NCI-H345 treated with DMSO at 0.1 percent for 48 hours (cell line): ENCODE measurements at regions not wholly inside any gene's neighbourhood (a gene's known extent, or its start where the extent isn't known, plus 50 kb on each side); places are given as distances from the start of the nearest gene placed in this dataset.

Experiments
- DNase-seq: peaks from one replicate; lab custom pipeline; 2025; ENCODE audit not compliant: unreplicated experiment; lab: John Stamatoyannopoulos, UW

- DNase-seq: no peak
These were observed 58.9 kb upstream of the CTNNA2 start for GRCh38 chr2:79453918-79454317.

- no peak for DNase-seq
These were observed 60.2 kb upstream of the CTNNA2 start for GRCh38 chr2:79452651-79453050.

- no peak for DNase-seq
These were observed 65.4 kb upstream of the CTNNA2 start for GRCh38 chr2:79447463-79447862.

GRCh38 chr2:79446313-79446712 is 66.5 kb upstream of the CTNNA2 start:
- no peak for DNase-seq

GRCh38 chr2:79437433-79438267 is 75.2 kb upstream of the CTNNA2 start:
- DNase-seq: no peak

GRCh38 chr2:79434362-79434761 is 78.5 kb upstream of the CTNNA2 start:
- no peak for DNase-seq

- DNase-seq: no peak
These were observed 80.1 kb upstream of the CTNNA2 start for GRCh38 chr2:79432731-79433146.

GRCh38 chr2:79428745-79429144 is 84.1 kb upstream of the CTNNA2 start:
- DNase-seq: no peak

GRCh38 chr2:79414690-79415089 is 98.2 kb upstream of the CTNNA2 start:
- DNase-seq: no peak

- no peak for DNase-seq
These were observed 118.4 kb upstream of the CTNNA2 start for GRCh38 chr2:79394485-79394859.

- no peak for DNase-seq
These were observed 118.9 kb upstream of the CTNNA2 start for GRCh38 chr2:79393806-79394484.

- DNase-seq: no peak
These were observed 119.7 kb upstream of the CTNNA2 start for GRCh38 chr2:79393107-79393685.

- DNase-seq: no peak
These were observed 123.4 kb upstream of the CTNNA2 start for GRCh38 chr2:79389481-79389880.

GRCh38 chr2:79388024-79388423 is 124.8 kb upstream of the CTNNA2 start:
- no peak for DNase-seq

GRCh38 chr2:79387431-79387830 is 125.4 kb upstream of the CTNNA2 start:
- no peak for DNase-seq

GRCh38 chr2:79383681-79384080 is 129.2 kb upstream of the CTNNA2 start:
- no peak for DNase-seq

- DNase-seq: no peak
These were observed 137.0 kb upstream of the CTNNA2 start for GRCh38 chr2:79375817-79376216.

GRCh38 chr2:79373358-79374130 is 139.3 kb upstream of the CTNNA2 start:
- no peak for DNase-seq

- no peak for DNase-seq
These were observed 141.8 kb upstream of the CTNNA2 start for GRCh38 chr2:79370976-79371538.

GRCh38 chr2:79369127-79369526 is 143.7 kb upstream of the CTNNA2 start:
- DNase-seq: no peak

- no peak for DNase-seq
These were observed 144.7 kb upstream of the CTNNA2 start for GRCh38 chr2:79368116-79368630.
